IMR-90 (cell line): ENCODE measurements at regions not wholly inside any gene's neighbourhood (a gene's known extent, or its start where the extent isn't known, plus 50 kb on each side); places are given as distances from the start of the nearest gene placed in this dataset.

ENCODE experiments used
- ATAC-seq: fragments of 200-7000 bp; cut with Tn5 transposase; 2 replicates; pipeline ENCODE4 v1.9.1; 2020; ENCODE audit warnings: low read depth, mild to moderate bottlenecking, moderate library complexity
- BruUV-seq: library from RNA; stranded (reverse); fragments of 400-500 nt; replicated peaks from 2 replicates; lab custom pipeline; 2021; lab: Mats Ljungman, UMichigan
- CTCF ChIA-PET: fragments of 300-600 bp; formaldehyde crosslinking; extraction: SDS; loops from one replicate; lab custom pipeline; 2021; ENCODE audit warnings: antibody characterized with exemption; lab: Yijun Ruan, JAX
- POLR2A ChIA-PET: fragments of 300-600 bp; sonication (Branson Sonifier 250); formaldehyde crosslinking; loops from one replicate; lab custom pipeline; 2022; ENCODE audit warnings: antibody characterized with exemption; ENCODE audit not compliant: unreplicated experiment; lab: Charles Lee
- DNase-seq: peaks from one replicate; pipeline ENCODE4 v3.0.0; 2013
- H2AFZ ChIP-seq: replicated peaks from 2 replicates; pipeline ENCODE3; 2013; ENCODE audit warnings: low read length, mild to moderate bottlenecking; ENCODE audit not compliant: poor library complexity
- H2AK5ac ChIP-seq: 2 replicates; pipeline ENCODE4 v1.6.1; 2013; ENCODE audit warnings: low read depth, low read length, inconsistent platforms
- H2AK9ac ChIP-seq: replicated peaks from 2 replicates; pipeline ENCODE3; 2013; ENCODE audit warnings: mild to moderate bottlenecking, low read depth, low read length, moderate library complexity; ENCODE audit not compliant: poor library complexity
- H2BK120ac ChIP-seq: 2 replicates; pipeline ENCODE4 v1.6.1; 2013; ENCODE audit warnings: low read depth, low read length, inconsistent platforms
- H2BK15ac ChIP-seq: 3 replicates; pipeline ENCODE4 v1.6.1; 2013; ENCODE audit warnings: low read depth, low read length, inconsistent platforms
- H2BK20ac ChIP-seq: 2 replicates; pipeline ENCODE4 v1.6.1; 2013; ENCODE audit warnings: low read depth, mild to moderate bottlenecking, inconsistent platforms, low read length, moderate library complexity
- H2BK5ac ChIP-seq: 2 replicates; pipeline ENCODE4 v1.6.1; 2013; ENCODE audit warnings: mild to moderate bottlenecking, low read depth, low read length, inconsistent platforms; ENCODE audit not compliant: poor library complexity, severe bottlenecking
- H3K14ac ChIP-seq: replicated peaks from 2 replicates; pipeline ENCODE4 v1.6.1; 2013; ENCODE audit warnings: low read depth, low read length, inconsistent platforms
- H3K18ac ChIP-seq: 2 replicates; pipeline ENCODE4 v1.6.1; 2013; ENCODE audit warnings: low read depth, low read length, control low read depth
- H3K23ac ChIP-seq: 2 replicates; pipeline ENCODE4 v1.6.1; 2013; ENCODE audit warnings: low read depth, low read length, inconsistent platforms
- H3K27ac ChIP-seq: 2 replicates; pipeline ENCODE4 v1.5.1; 2013; ENCODE audit warnings: mild to moderate bottlenecking, control low read depth, low read length; ENCODE audit not compliant: insufficient read depth
- H3K27me3 ChIP-seq: 2 replicates; pipeline ENCODE4 v1.6.1; 2013; ENCODE audit warnings: low read length; ENCODE audit not compliant: control insufficient read depth, insufficient read depth
- H3K36me3 ChIP-seq: 2 replicates; pipeline ENCODE4 v1.6.1; 2013; ENCODE audit warnings: low read length, mixed read lengths; ENCODE audit not compliant: control insufficient read depth, insufficient read depth
- H3K4ac ChIP-seq: 2 replicates; pipeline ENCODE4 v1.6.1; 2013; ENCODE audit warnings: low read depth, low read length, inconsistent platforms
- H3K4me1 ChIP-seq: 2 replicates; pipeline ENCODE4 v1.6.1; 2013; ENCODE audit warnings: low read length, mixed read lengths; ENCODE audit not compliant: control insufficient read depth, insufficient read depth
- H3K4me2 ChIP-seq: 2 replicates; pipeline ENCODE4 v1.6.1; 2013; ENCODE audit warnings: low read depth, mild to moderate bottlenecking, control low read depth, low read length, moderate library complexity
- H3K4me3 ChIP-seq: 2 replicates; pipeline ENCODE4 v1.5.1; 2013; ENCODE audit warnings: low read depth, mild to moderate bottlenecking, control low read depth, low read length, moderate library complexity; ENCODE audit not compliant: insufficient read depth
- H3K56ac ChIP-seq: 2 replicates; pipeline ENCODE4 v1.6.1; 2013; ENCODE audit warnings: low read length, inconsistent platforms; ENCODE audit not compliant: insufficient read depth; ENCODE audit errors: extremely low read depth
- H3K79me1 ChIP-seq, 2 experiments: 2 replicates each; pipeline ENCODE4 v1.6.1; 2013; ENCODE audit warnings: low read length in 2 of 2, inconsistent platforms in 1 of 2, low read depth in 1 of 2
- H3K9ac ChIP-seq: 2 replicates; pipeline ENCODE4 v1.6.1; 2013; ENCODE audit warnings: low read depth, low read length, control low read depth
- H3K9me1 ChIP-seq: 2 replicates; pipeline ENCODE4 v1.6.1; 2013; ENCODE audit warnings: low read length, inconsistent platforms; ENCODE audit not compliant: insufficient read depth
- H3K9me3 ChIP-seq: 2 replicates; pipeline ENCODE4 v1.6.1; 2013; ENCODE audit warnings: low read length; ENCODE audit not compliant: control insufficient read depth, insufficient read depth
- H4K20me1 ChIP-seq: 2 replicates; pipeline ENCODE4 v1.6.1; 2013; ENCODE audit warnings: low read length, inconsistent platforms; ENCODE audit not compliant: insufficient read depth
- H4K5ac ChIP-seq: 2 replicates; pipeline ENCODE4 v1.6.1; 2013; ENCODE audit warnings: mild to moderate bottlenecking, low read depth, low read length, control low read depth
- H4K8ac ChIP-seq, 2 experiments: 2 replicates each; pipeline ENCODE4 v1.6.1; 2013; ENCODE audit warnings: low read depth in 2 of 2, low read length in 2 of 2, control low read depth in 1 of 2, inconsistent platforms in 1 of 2
- H4K91ac ChIP-seq: 2 replicates; pipeline ENCODE4 v1.6.1; 2013; ENCODE audit warnings: low read depth, low read length, inconsistent platforms; ENCODE audit not compliant: insufficient read depth
- BHLHE40 ChIP-seq: fragments of 150-350 bp; IDR thresholded peaks from 2 replicates; pipeline ENCODE4 v1.6.1; 2016; ENCODE audit warnings: mild to moderate bottlenecking, low read depth, low read length
- CEBPB ChIP-seq: IDR thresholded peaks from 2 replicates; pipeline ENCODE4 v1.6.1; 2012; ENCODE audit warnings: low read depth, low read length, improper control_type of control experiment
- CHD1 ChIP-seq: IDR thresholded peaks from 2 replicates; pipeline ENCODE4 v1.6.1; 2012; ENCODE audit warnings: low read depth, low read length, improper control_type of control experiment
- MAFK ChIP-seq: IDR thresholded peaks from 2 replicates; pipeline ENCODE4 v1.6.1; 2012; ENCODE audit warnings: low read depth, low read length, improper control_type of control experiment
- MAZ ChIP-seq: IDR thresholded peaks from 2 replicates; pipeline ENCODE4 v1.6.1; 2012; ENCODE audit warnings: low read depth, mild to moderate bottlenecking, low read length, improper control_type of control experiment, moderate library complexity, borderline replicate concordance
- MXI1 ChIP-seq: IDR thresholded peaks from 2 replicates; pipeline ENCODE4 v1.6.1; 2012; ENCODE audit warnings: low read depth, mild to moderate bottlenecking, low read length, moderate library complexity, borderline replicate concordance
- NFE2L2 ChIP-seq: fragments of 150-350 bp; IDR thresholded peaks from 2 replicates; pipeline ENCODE4 v1.6.1; 2016; ENCODE audit warnings: low read depth, mild to moderate bottlenecking, low read length
- RAD21 ChIP-seq: IDR thresholded peaks from 2 replicates; pipeline ENCODE4 v1.6.1; 2012; ENCODE audit warnings: low read length, improper control_type of control experiment
- RCOR1 ChIP-seq: IDR thresholded peaks from 2 replicates; pipeline ENCODE4 v1.6.1; 2012; ENCODE audit warnings: mild to moderate bottlenecking, low read length, improper control_type of control experiment; ENCODE audit not compliant: insufficient replicate concordance
- SMC3 ChIP-seq: fragments of 150-350 bp; IDR thresholded peaks from 2 replicates; pipeline ENCODE4 v1.6.1; 2016; ENCODE audit warnings: low read depth, mild to moderate bottlenecking, antibody characterized with exemption, low read length, moderate library complexity
- WGBS, 2 experiments: methylation state at CpG; one replicate each; pipeline versions ENCODE4 v1.1.5 to v1.1.7; 2013; ENCODE audit warnings: missing lambda C conversion rate in 2 of 2; ENCODE audit not compliant: insufficient read length in 1 of 2; ENCODE audit errors: extremely low coverage in 2 of 2; 5-methylcytosine and 5-hydroxymethylcytosine counted together
- dilution Hi-C: fragments of 300-500 bp; cut with HindIII; formaldehyde crosslinking; loops from one replicate; pipeline ENCODE4 v1.14.3; 2018; ENCODE audit warnings: low sequenced_read_pairs; ENCODE audit not compliant: unreplicated experiment
- in situ Hi-C: fragments of 300-500 bp; cut with MboI; formaldehyde crosslinking; loops from 3 replicates; pipeline ENCODE4 v1.14.3; 2019; ENCODE audit warnings: low sequenced_read_pairs, inconsistent platforms, mixed read lengths
- intact Hi-C: fragments of 100-400 bp; cut with micrococcal nuclease; formaldehyde crosslinking; loops from 2 replicates; pipeline ENCODE4 v1.10.0; 2022
- TF ChIP-seq, protein P1 (sequence below): fragments of 150-350 bp; IDR thresholded peaks from 2 replicates; pipeline ENCODE4 v1.6.1; 2016; ENCODE audit warnings: low read depth, mild to moderate bottlenecking, low read length, moderate library complexity, borderline replicate concordance
- TF ChIP-seq, protein P2 (sequence below): conservative IDR thresholded peaks from 2 replicates; pipeline ENCODE4 v1.5.1; 2012; ENCODE audit warnings: mild to moderate bottlenecking, low read depth, low read length, improper control_type of control experiment

DNA sequence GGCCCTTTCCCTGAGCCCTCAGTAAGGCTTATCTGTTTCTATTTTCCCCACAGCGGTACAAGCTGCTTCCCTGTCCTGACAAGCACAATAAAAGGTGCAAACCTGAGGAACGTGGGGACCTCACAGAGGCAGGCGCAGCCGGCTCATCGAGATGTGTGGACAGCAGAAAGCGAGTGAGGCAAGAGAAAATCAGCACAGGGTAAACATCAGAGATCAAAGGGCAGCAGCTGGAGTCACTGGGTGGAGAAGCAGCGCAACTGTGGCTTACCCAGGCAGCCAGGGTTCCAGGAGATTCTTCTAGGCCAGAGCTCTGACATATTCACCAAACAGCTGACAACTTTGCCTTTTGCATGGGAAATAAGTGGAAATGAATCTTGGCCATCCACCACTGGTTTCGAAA is 212.6 kb downstream of the WDR11 start:
- ATAC-seq, result no peak
- H3K4me2 ChIP-seq, result no peak overlapping the region
- no peak overlapping the region for H3K4me3 ChIP-seq
- no peak overlapping the region for H2AFZ ChIP-seq
- peaks cover 15% of the 10 kb centered on the region for H3K9me3 ChIP-seq
- no peaks in the 10 kb centered on the region for H3K27me3 ChIP-seq
- ChIA-PET POLR2A (no interaction called here), CTCF (no interaction called here)
- H3K36me3 ChIP-seq, result no peaks in the 10 kb centered on the region
- H2BK20ac ChIP-seq, result no peak overlapping the region
- BruUV-seq, result no TSS peak
- no peak overlapping the region for H3K4ac ChIP-seq
- no peak overlapping the region for H2BK15ac ChIP-seq
- WGBS, 2 experiments, result no CpG with 5 or more reads among the region's 8 CpGs
- H3K4me1 ChIP-seq, result no peaks in the 10 kb centered on the region
- DNase-seq, result no peak
- H3K79me1 ChIP-seq, result no peaks in the 10 kb centered on the region
- no peak overlapping the region for H3K56ac ChIP-seq
- H2BK120ac ChIP-seq, result no peak overlapping the region
- H4K91ac ChIP-seq, result no peak overlapping the region
- no peak overlapping the region for H3K27ac ChIP-seq
- no peak overlapping the region for H2AK9ac ChIP-seq
- dilution Hi-C loops (no loop called here), intact Hi-C loops (no loop called here), in situ Hi-C loops (no loop called here)
- H4K20me1 ChIP-seq, result no peaks in the 10 kb centered on the region
- H4K8ac ChIP-seq, result no peak overlapping the region
- H3K9me1 ChIP-seq, result no peaks in the 10 kb centered on the region
- H3K9ac ChIP-seq, result no peak overlapping the region
- H4K5ac ChIP-seq, result no peak overlapping the region
- no peak overlapping the region for H3K23ac ChIP-seq
- TF ChIP-seq MXI1 (no peak), CHD1 (no peak), CEBPB (no peak), BHLHE40 (no peak), RAD21 (no peak), MAZ (no peak), SMC3 (no peak), MAFK (no peak), NFE2L2 (no peak), RCOR1 (no peak)
- TF ChIP-seq, protein P1, sequence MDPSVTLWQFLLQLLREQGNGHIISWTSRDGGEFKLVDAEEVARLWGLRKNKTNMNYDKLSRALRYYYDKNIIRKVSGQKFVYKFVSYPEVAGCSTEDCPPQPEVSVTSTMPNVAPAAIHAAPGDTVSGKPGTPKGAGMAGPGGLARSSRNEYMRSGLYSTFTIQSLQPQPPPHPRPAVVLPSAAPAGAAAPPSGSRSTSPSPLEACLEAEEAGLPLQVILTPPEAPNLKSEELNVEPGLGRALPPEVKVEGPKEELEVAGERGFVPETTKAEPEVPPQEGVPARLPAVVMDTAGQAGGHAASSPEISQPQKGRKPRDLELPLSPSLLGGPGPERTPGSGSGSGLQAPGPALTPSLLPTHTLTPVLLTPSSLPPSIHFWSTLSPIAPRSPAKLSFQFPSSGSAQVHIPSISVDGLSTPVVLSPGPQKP, result no peak
- TF ChIP-seq, protein P2, sequence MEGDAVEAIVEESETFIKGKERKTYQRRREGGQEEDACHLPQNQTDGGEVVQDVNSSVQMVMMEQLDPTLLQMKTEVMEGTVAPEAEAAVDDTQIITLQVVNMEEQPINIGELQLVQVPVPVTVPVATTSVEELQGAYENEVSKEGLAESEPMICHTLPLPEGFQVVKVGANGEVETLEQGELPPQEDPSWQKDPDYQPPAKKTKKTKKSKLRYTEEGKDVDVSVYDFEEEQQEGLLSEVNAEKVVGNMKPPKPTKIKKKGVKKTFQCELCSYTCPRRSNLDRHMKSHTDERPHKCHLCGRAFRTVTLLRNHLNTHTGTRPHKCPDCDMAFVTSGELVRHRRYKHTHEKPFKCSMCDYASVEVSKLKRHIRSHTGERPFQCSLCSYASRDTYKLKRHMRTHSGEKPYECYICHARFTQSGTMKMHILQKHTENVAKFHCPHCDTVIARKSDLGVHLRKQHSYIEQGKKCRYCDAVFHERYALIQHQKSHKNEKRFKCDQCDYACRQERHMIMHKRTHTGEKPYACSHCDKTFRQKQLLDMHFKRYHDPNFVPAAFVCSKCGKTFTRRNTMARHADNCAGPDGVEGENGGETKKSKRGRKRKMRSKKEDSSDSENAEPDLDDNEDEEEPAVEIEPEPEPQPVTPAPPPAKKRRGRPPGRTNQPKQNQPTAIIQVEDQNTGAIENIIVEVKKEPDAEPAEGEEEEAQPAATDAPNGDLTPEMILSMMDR, result no peak
- no peak overlapping the region for H2BK5ac ChIP-seq
- no peak overlapping the region for H3K14ac ChIP-seq
- H2AK5ac ChIP-seq, result no peak overlapping the region
- no peak overlapping the region for H3K18ac ChIP-seq
